MM.1S (cell line): ENCODE measurements at regions not wholly inside any gene's neighbourhood (a gene's known extent, or its start where the extent isn't known, plus 50 kb on each side); places are given as distances from the start of the nearest gene placed in this dataset.

ENCODE experiments used
- DNase-seq: peaks from one replicate; pipeline ENCODE4 v3.0.0-alpha.2; 2015
- H2AFZ ChIP-seq: fragments of 300-600 bp; sonication (generic); 2 replicates; pipeline ENCODE4 v1.6.0; 2016; ENCODE audit warnings: antibody characterized with exemption, low read length
- H3F3A ChIP-seq: fragments of 300-600 bp; sonication (generic); 2 replicates; pipeline ENCODE4 v1.6.1; 2016; ENCODE audit warnings: mild to moderate bottlenecking, antibody characterized with exemption, low read length, moderate library complexity, mixed read lengths; ENCODE audit not compliant: insufficient read depth
- H3K27ac ChIP-seq: fragments of 300-600 bp; sonication (generic); 2 replicates; pipeline ENCODE4 v1.5.1; 2016; ENCODE audit warnings: mild to moderate bottlenecking, low read length
- H3K27me3 ChIP-seq: fragments of 300-600 bp; sonication (generic); replicated peaks from 2 replicates; pipeline ENCODE4 v1.6.0; 2016; ENCODE audit warnings: low read length; ENCODE audit not compliant: insufficient read depth
- H3K36me3 ChIP-seq: fragments of 300-600 bp; sonication (generic); replicated peaks from 2 replicates; pipeline ENCODE4 v1.6.1; 2016; ENCODE audit warnings: mild to moderate bottlenecking, low read length, mixed read lengths; ENCODE audit not compliant: insufficient read depth
- H3K4me1 ChIP-seq: fragments of 300-600 bp; sonication (generic); 2 replicates; pipeline ENCODE4 v1.6.1; 2016; ENCODE audit warnings: low read length, mixed read lengths
- H3K4me2 ChIP-seq: fragments of 300-600 bp; sonication (generic); 2 replicates; pipeline ENCODE4 v1.6.0; 2016; ENCODE audit warnings: low read depth, low read length
- H3K4me3 ChIP-seq: fragments of 300-600 bp; sonication (generic); 2 replicates; pipeline ENCODE4 v1.5.1; 2016; ENCODE audit warnings: low read length, mixed read lengths
- H3K79me2 ChIP-seq: fragments of 300-600 bp; sonication (generic); 2 replicates; pipeline ENCODE4 v1.6.1; 2016; ENCODE audit warnings: mixed run types, low read length, mixed read lengths
- H3K9ac ChIP-seq: fragments of 300-600 bp; sonication (generic); 2 replicates; pipeline ENCODE4 v1.6.1; 2016; ENCODE audit warnings: low read length, mixed read lengths
- H3K9me2 ChIP-seq: fragments of 300-600 bp; sonication (generic); replicated peaks from 2 replicates; pipeline ENCODE4 v1.6.1; 2016; ENCODE audit warnings: mild to moderate bottlenecking, low read length, mixed read lengths; ENCODE audit not compliant: insufficient read depth
- H3K9me3 ChIP-seq: fragments of 300-600 bp; sonication (generic); replicated peaks from 2 replicates; pipeline ENCODE4 v1.6.1; 2016; ENCODE audit warnings: mild to moderate bottlenecking, low read length, mixed read lengths; ENCODE audit not compliant: insufficient read depth
- H4K20me1 ChIP-seq: fragments of 300-600 bp; sonication (generic); 2 replicates; pipeline ENCODE4 v1.6.1; 2016; ENCODE audit warnings: mild to moderate bottlenecking, low read length, moderate library complexity, mixed read lengths; ENCODE audit not compliant: insufficient read depth
- CTCF ChIP-seq: fragments of 300-600 bp; sonication (generic); IDR thresholded peaks from 2 replicates; pipeline ENCODE4 v1.5.1; 2016; ENCODE audit warnings: antibody characterized with exemption, low read length, mixed read lengths
- EZH2 ChIP-seq: fragments of 300-600 bp; sonication (generic); optimal IDR thresholded peaks from 2 replicates; pipeline ENCODE3; 2017; ENCODE audit warnings: low read depth, mild to moderate bottlenecking, antibody characterized with exemption, low read length, mixed read lengths
- EZH2phosphoT487 ChIP-seq: fragments of 300-600 bp; sonication (generic); IDR thresholded peaks from 2 replicates; pipeline ENCODE4 v1.6.1; 2018; ENCODE audit warnings: antibody characterized with exemption, low read length

- H3K4me2 ChIP-seq, result no peak overlapping the region
- H3K36me3 ChIP-seq, result no peaks in the 10 kb centered on the region
- no peak overlapping the region for H2AFZ ChIP-seq
- TF ChIP-seq CTCF, result no peak
- TF ChIP-seq EZH2, result no peak
- TF ChIP-seq EZH2phosphoT487, result no peak
- H3K9ac ChIP-seq, result no peak overlapping the region
- no peaks in the 10 kb centered on the region for H3K4me1 ChIP-seq
- H3K9me2 ChIP-seq, result no peaks in the 10 kb centered on the region
- H3K27ac ChIP-seq, result no peak overlapping the region
- H3K4me3 ChIP-seq, result no peak overlapping the region
- no peaks in the 10 kb centered on the region for H4K20me1 ChIP-seq
- no peaks in the 10 kb centered on the region for H3K79me2 ChIP-seq
- no peaks in the 10 kb centered on the region for H3K9me3 ChIP-seq
- DNase-seq, result no peak
- no peaks in the 10 kb centered on the region for H3F3A ChIP-seq
- H3K27me3 ChIP-seq, result no peaks in the 10 kb centered on the region
Measured at GRCh38 chr2:23158306-23158705, 226.7 kb upstream of the KLHL29 start.

- H3K4me3 ChIP-seq, result no peak overlapping the region
- no peaks in the 10 kb centered on the region for H3F3A ChIP-seq
- no peaks in the 10 kb centered on the region for H3K36me3 ChIP-seq
- no peak overlapping the region for H3K9ac ChIP-seq
- no peaks in the 10 kb centered on the region for H3K9me3 ChIP-seq
- no peaks in the 10 kb centered on the region for H3K79me2 ChIP-seq
- no peaks in the 10 kb centered on the region for H4K20me1 ChIP-seq
- no peaks in the 10 kb centered on the region for H3K9me2 ChIP-seq
- H2AFZ ChIP-seq, result no peak overlapping the region
- no peak for DNase-seq
- H3K4me2 ChIP-seq, result no peak overlapping the region
- TF ChIP-seq CTCF, result no peak
- no peak for TF ChIP-seq EZH2
- TF ChIP-seq EZH2phosphoT487, result no peak
- H3K27me3 ChIP-seq, result no peaks in the 10 kb centered on the region
- no peaks in the 10 kb centered on the region for H3K4me1 ChIP-seq
- H3K27ac ChIP-seq, result no peak overlapping the region
Measured at GRCh38 chr2:23159746-23160405, 225.1 kb upstream of the KLHL29 start.

GRCh38 chr2:23164173-23164572 lies 220.8 kb upstream of the KLHL29 start:
- Histone ChIP-seq H3K27ac (no peak overlapping the region), H3K36me3 (no peaks in the 10 kb centered on the region), H2AFZ (no peak overlapping the region), H3F3A (no peaks in the 10 kb centered on the region), H3K4me1 (no peaks in the 10 kb centered on the region), H4K20me1 (no peaks in the 10 kb centered on the region), H3K4me2 (no peak overlapping the region), H3K4me3 (no peak overlapping the region), H3K79me2 (no peaks in the 10 kb centered on the region), H3K27me3 (no peaks in the 10 kb centered on the region), H3K9me2 (no peaks in the 10 kb centered on the region), H3K9ac (no peak overlapping the region), H3K9me3 (no peaks in the 10 kb centered on the region)
- DNase-seq, result no peak
- TF ChIP-seq EZH2, result no peak
- TF ChIP-seq EZH2phosphoT487, result no peak
- no peak for TF ChIP-seq CTCF
